ENCODE measurements at regions not wholly inside any gene's neighbourhood (a gene's known extent, or its start where the extent isn't known, plus 50 kb on each side); places are given as distances from the start of the nearest gene placed in this dataset.
"Not testable (repeated sequence)": the region's sequence is repeated elsewhere in the genome, so short reads cannot be mapped to it uniquely, and the experiment has no call there.

DNA sequence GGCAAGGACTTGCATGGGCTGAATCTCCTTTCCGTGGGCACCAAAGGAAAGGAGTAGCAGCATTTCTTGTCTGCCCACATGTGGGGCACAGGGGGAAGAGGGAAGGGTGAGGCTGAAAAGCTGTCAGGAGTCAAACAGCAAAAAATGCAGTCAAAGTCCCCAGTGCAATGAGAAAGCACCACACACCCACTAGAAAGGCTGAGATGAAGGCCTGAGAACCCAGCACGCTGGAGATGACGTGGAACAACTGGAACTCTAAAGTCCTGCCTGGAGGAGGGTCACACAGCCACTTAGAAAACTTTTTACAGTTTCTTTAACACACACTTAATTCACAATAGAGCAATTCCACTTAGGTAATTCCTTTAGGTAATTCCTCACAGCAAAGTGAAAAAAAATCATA is 94.6 kb upstream of the IGFBPL1 start:
- peaks cover 6% of the 10 kb centered on the region for H3K4me1 Mint-ChIP-seq
- H3K27me3 Mint-ChIP-seq, result no peaks in the 10 kb centered on the region
- H3K9me3 Mint-ChIP-seq, result no peaks in the 10 kb centered on the region
- CTCF ChIA-PET, result no interaction called here
- H3K27ac Mint-ChIP-seq, result no peak overlapping the region
- no peak overlapping the region for H3K4me3 Mint-ChIP-seq
- POLR2A ChIA-PET, result no interaction called here
- H3K36me3 Mint-ChIP-seq (ENCODE audit: low read depth), result no peaks in the 10 kb centered on the region
- DNase-seq, result no peak

DNA sequence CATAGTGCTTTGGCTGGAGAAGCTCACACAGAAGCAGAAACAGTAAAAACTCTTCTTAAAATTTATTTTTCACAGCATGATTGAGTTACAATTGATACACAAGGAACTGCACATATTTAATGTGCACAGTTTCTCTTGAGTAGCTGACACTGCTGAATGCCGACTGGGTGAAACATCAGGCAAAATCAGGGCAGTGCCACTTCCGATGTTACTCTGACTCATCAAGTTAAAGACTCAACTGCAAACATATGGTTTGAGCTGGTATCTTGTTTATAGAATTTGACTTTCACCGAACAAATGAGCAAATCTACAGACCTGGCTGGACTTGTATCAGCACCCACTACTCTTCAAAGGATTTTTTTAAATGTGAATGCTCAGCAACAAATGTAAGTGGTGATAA is 92.0 kb upstream of the IGFBPL1 start:
- H3K36me3 Mint-ChIP-seq (ENCODE audit: low read depth); H3K4me3 Mint-ChIP-seq; DNase-seq; H3K4me1 Mint-ChIP-seq; H3K9me3 Mint-ChIP-seq; POLR2A ChIA-PET; H3K27me3 Mint-ChIP-seq: not testable (repeated sequence)
- H3K27ac Mint-ChIP-seq, result peak overlapping the region; percentile 53
- CTCF ChIA-PET, result interaction anchor here (0.6 kb wide), 1 partner anchor 106 kb away, joined by 3 read pairs; no protein-coding TSS in a partner anchor

DNA sequence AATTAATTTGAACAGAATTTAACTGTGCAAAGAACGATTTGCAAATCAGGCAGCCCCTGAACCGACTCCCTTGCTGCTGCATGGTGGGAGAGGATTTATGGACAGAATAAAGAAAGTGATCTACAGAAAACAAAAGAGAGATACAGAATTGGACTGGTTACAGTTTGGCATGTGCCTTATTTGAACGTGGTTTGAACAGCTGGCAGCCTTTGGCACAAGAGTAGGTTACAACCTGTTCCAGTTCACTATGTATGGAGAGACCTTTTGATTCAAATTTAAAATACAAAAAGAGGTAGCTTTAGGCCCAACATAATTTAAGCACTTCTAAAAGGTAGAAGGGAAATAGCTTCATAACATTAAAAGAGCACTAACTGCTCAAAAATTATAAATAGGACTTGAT is 90.8 kb upstream of the IGFBPL1 start:
- CTCF ChIA-PET; POLR2A ChIA-PET; H3K36me3 Mint-ChIP-seq (ENCODE audit: low read depth); H3K9me3 Mint-ChIP-seq; H3K4me1 Mint-ChIP-seq; H3K27ac Mint-ChIP-seq; H3K4me3 Mint-ChIP-seq; H3K27me3 Mint-ChIP-seq; DNase-seq: not testable (repeated sequence)

DNA sequence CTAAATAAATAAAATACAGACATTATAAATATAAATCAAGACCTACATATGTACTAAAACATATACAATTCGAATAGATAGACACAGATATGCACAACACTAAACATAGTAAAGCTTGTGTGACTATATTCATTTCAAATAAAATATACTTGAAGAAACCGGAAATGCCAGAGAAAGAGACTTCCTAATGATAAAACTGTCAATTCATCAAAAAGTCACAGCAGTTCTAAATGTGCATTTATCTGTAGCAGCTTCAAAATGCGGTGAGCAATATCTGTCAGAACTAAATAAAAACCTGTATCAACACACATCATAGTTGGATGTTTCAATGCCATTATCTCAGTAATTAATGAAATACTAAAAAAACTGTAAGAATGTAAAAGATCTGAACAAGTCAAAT is 86.1 kb upstream of the IGFBPL1 start:
- POLR2A ChIA-PET, H3K4me3 Mint-ChIP-seq, H3K27me3 Mint-ChIP-seq: not testable (repeated sequence)

DNA sequence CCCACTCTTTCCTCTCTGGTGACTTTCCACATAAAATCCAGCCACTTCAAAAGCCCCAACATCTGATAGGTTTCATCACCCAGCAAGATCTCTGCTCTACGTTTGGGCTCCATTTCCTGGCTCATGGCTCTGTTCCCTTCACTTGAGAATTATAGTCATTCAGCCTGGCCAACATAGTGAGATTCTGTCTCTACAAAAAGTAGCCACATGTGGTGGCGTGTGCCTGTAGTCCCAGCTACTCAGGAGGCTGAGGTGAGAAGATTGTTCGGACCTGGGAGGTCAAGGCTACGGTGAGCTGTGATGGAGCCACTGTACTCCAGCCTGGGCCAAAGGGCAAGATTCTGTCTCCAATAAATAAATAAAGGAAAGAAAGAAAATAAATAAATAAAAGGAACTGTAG is 83.3 kb upstream of the IGFBPL1 start:
- DNase-seq, result no peak
- Mint-ChIP-seq H3K36me3 (ENCODE audit: low read depth) (no peaks in the 10 kb centered on the region), H3K9me3 (no peaks in the 10 kb centered on the region), H3K4me3 (no peak overlapping the region), H3K27me3 (peaks cover 1% of the 10 kb centered on the region), H3K4me1 (no peaks in the 10 kb centered on the region), H3K27ac (no peak overlapping the region)
- CTCF ChIA-PET, result no interaction called here
- POLR2A ChIA-PET, result no interaction called here

More for the DNA sequence above, 86.1 kb upstream of the IGFBPL1 start:
- DNase-seq; H3K36me3 Mint-ChIP-seq (ENCODE audit: low read depth); H3K4me1 Mint-ChIP-seq; H3K27ac Mint-ChIP-seq; CTCF ChIA-PET; H3K9me3 Mint-ChIP-seq: not testable (repeated sequence)

DNA sequence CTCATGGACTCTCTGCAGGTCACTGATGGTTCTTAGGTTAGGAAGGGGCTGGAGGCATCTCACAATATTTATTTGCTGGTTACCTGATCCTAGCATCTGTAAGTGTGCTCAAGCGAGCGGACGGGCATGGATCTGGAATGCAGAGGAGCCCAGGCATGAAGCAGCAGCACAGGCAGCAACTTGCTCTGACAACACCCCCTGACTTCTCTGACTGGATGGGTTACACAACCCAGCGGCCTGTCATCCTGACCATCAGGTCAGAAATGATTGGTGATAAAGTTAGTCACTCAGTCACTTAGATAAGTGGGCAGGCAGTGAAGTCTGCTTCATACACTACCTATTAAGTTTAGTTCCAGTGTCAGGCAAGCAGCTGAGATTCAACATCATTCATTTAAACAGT is 75.9 kb upstream of the IGFBPL1 start:
- H3K27me3 Mint-ChIP-seq; H3K4me1 Mint-ChIP-seq; POLR2A ChIA-PET; H3K27ac Mint-ChIP-seq; DNase-seq; CTCF ChIA-PET; H3K36me3 Mint-ChIP-seq (ENCODE audit: low read depth); H3K4me3 Mint-ChIP-seq; H3K9me3 Mint-ChIP-seq: not testable (repeated sequence)

DNA sequence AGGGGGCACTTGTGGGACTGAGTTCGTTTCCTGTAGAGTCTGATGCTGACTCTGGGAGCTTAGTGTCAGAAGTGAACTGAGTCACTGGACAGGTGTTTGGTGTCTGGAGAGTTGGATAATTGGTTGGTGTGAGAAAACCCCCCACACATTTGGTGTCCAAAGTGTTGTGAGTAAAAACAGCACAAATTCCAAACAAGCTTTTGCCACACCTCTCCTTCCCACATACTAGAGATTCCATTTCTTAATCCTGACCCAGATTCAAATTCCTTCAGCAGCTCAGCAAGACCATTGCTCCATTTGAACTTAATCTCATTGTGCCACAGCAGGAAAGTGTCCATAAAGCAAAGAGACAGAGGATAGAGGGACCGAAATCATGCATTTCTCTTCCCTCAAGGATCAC is 74.3 kb upstream of the IGFBPL1 start:
- H3K36me3 Mint-ChIP-seq (ENCODE audit: low read depth); H3K4me3 Mint-ChIP-seq; H3K4me1 Mint-ChIP-seq; H3K9me3 Mint-ChIP-seq; H3K27me3 Mint-ChIP-seq; DNase-seq; POLR2A ChIA-PET; H3K27ac Mint-ChIP-seq; CTCF ChIA-PET: not testable (repeated sequence)

DNA sequence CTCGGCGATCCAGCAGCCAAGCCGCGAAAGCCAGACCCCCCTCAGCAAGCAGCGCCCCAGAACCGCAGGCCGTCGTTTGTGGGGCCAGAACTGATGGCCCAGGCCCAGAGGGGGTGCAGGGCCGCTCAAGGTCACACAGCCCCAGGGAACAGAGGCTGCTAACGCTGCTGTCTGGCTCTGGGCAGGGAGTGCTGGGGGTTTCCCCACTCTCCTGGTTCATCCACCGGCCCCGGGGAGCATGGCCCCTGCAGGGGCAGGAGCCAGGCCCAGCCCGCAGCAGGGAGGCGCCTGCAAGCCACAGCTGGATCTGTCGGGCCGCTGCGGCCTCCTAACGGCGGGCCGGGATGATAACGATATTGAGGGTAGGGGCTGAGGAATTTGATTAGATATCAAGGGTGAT is 64.8 kb upstream of the IGFBPL1 start:
- Mint-ChIP-seq H3K4me3 (no peak overlapping the region), H3K27me3 (peaks cover 2% of the 10 kb centered on the region), H3K36me3 (ENCODE audit: low read depth) (no peaks in the 10 kb centered on the region), H3K27ac (no peak overlapping the region), H3K9me3 (no peaks in the 10 kb centered on the region), H3K4me1 (no peaks in the 10 kb centered on the region)
- ChIA-PET CTCF (no interaction called here), POLR2A (no interaction called here)
- DNase-seq, result no peak

DNA sequence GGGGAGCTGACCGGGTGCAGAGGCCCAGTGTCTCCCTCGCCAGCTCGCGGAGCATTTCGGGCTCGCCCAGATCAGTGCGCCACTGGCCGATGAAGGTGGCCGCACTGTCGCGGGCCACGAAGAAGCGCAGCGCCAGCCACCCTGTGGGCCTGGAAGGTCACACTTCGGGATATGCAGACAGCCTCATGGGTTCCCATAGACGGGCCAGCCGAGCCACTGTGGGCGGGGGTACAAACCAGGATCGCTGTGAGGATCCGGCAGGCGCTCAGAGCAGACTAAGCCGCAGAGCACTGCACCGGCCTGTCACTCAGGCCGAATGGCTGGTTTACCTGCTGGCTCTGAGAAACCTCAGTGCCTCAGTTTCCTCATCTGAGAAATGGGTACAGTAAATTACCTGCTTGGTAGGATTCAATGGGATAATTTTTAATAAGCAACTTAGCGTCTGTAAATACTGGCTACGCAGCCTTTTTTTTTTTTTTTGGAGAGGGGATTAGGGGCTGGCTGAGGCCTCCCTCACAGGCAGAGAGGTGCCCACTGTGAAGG is 64.0 kb upstream of the IGFBPL1 start:
- no peaks in the 10 kb centered on the region for H3K9me3 Mint-ChIP-seq
- no peaks in the 10 kb centered on the region for H3K36me3 Mint-ChIP-seq (ENCODE audit: low read depth)
- peaks cover 2% of the 10 kb centered on the region for H3K27me3 Mint-ChIP-seq
- no peak for DNase-seq
- H3K4me1 Mint-ChIP-seq, result no peaks in the 10 kb centered on the region
- no peak overlapping the region for H3K4me3 Mint-ChIP-seq
- ChIA-PET POLR2A (no interaction called here), CTCF (no interaction called here)
- no peak overlapping the region for H3K27ac Mint-ChIP-seq

DNA sequence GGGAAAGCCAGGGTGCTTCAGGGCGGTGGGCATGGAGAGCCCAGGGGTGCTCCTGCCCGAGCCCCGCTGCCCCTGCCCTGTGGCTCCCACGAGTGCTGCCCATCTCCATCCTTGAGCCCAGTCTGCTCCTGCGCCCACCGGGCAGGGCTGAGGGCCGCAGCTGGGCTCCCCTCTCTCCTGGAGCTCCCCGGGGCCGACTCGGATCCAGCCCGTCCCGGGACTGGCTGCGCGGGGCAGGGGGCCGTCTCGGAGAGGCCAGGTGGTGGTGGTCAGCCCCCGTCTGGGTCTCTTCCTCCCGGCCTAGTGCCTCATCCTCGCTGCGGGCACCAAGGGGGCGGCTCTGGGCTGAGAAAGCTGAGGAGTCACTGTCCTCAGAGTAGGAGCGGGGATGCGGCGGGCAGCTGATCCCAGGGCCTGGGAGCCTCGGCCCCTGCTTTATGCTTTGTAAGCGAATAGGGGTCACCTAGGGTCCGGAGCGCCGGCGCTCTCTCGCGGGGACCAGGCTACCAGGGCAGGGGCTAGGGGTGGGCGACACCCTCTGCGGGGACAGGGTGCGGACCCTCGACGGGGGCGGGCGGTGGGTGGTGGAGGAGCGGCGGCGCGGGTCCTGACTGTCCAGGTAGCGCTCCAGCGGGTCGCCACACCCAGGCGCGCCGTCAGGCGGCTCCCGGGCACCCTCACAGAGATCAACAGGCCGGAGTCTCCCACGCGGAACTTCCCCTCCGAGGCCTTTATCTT is 63.3 kb upstream of the IGFBPL1 start:
- H3K4me3 Mint-ChIP-seq; H3K9me3 Mint-ChIP-seq; DNase-seq; CTCF ChIA-PET; H3K27me3 Mint-ChIP-seq; H3K27ac Mint-ChIP-seq; POLR2A ChIA-PET; H3K36me3 Mint-ChIP-seq (ENCODE audit: low read depth); H3K4me1 Mint-ChIP-seq: not testable (repeated sequence)

DNA sequence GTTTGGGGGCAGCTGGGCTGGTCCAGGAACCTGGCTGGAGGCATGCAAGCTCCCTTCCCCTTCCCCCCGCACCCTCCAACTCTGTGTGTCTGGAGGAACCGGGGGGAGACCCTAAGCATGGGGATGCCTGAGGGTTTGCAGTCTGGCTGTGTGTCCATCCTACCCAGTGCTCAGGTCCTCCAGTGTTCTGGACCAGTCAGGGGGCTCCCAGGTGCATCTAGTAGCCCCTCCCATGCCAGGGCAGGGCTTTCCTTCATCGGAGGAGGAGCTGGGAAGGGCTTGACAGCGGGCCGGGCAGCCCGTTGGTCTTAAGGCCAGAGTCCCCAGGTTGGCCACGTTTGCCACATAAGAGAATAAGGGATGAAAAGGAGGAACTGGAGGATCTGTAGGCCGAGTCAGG is 62.6 kb upstream of the IGFBPL1 start:
- ChIA-PET POLR2A (no interaction called here), CTCF (no interaction called here)
- Mint-ChIP-seq H3K27me3 (peaks cover 1% of the 10 kb centered on the region), H3K36me3 (ENCODE audit: low read depth) (no peaks in the 10 kb centered on the region), H3K4me1 (no peaks in the 10 kb centered on the region), H3K9me3 (no peaks in the 10 kb centered on the region), H3K27ac (no peak overlapping the region), H3K4me3 (no peak overlapping the region)
- DNase-seq, result no peak

DNA sequence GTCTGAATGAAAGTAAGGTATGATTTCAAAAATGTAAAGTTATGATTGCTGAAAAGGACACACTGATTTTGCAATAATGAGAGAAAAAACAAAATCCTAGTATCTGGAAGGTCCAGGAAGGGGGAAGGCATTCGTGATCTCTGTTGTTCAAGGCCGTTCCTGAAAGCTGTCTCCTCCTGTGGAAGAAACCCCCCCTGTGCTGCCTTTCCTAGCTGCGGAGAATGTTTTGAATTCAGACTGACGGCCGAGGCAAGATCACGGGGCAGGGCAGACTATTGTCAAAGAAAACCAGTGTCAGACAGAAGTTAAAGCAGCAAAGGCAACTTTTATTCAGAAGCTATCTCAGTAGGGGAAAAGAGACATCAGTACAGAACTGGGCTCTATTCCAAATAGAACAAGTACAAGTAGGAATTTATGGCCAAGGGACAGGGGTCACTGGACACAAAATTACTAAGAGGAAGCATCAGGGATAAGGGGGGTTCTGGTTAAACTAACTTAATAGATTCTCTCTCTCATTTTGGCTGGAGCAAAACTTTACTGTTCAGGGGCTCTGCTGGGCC is 61.9 kb upstream of the IGFBPL1 start:
- POLR2A ChIA-PET, result no interaction called here
- no peak overlapping the region for H3K4me3 Mint-ChIP-seq
- H3K27ac Mint-ChIP-seq, result no peak overlapping the region

DNA sequence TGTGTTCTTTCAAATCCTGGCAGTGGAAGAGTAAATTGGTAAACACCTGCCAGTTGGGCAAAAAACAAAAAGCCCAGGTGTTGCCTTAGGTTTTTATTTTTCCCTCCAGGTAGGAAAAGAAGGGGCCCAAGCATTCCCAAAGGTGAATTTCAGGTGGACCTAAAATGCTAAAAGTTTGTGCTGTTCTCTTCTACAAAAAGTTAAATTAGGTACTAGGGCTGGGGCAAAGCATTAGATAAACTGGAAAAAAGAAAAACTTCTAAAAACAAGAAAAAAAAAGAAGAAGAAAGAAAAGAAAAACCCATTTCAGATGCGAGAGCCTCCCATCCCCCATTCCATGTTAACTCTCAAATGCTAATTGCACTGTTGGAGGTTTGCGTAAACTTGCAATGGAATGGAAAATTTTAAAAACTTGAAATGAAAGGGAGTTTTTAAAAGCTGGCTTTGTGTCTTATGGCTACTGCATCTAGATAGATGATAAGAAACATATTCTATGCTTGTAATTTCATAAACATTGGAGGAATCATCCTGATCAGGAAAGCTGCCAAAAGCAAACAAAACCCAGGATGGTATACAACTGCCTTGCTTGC is 59.9 kb upstream of the IGFBPL1 start:
- POLR2A ChIA-PET, H3K27ac Mint-ChIP-seq, H3K9me3 Mint-ChIP-seq: not testable (repeated sequence)

More for the DNA sequence above, 61.9 kb upstream of the IGFBPL1 start:
- H3K36me3 Mint-ChIP-seq (ENCODE audit: low read depth), result no peaks in the 10 kb centered on the region
- no peak for DNase-seq
- no peaks in the 10 kb centered on the region for H3K9me3 Mint-ChIP-seq
- H3K27me3 Mint-ChIP-seq, result no peaks in the 10 kb centered on the region
- H3K4me1 Mint-ChIP-seq, result no peaks in the 10 kb centered on the region
- CTCF ChIA-PET, result no interaction called here

DNA sequence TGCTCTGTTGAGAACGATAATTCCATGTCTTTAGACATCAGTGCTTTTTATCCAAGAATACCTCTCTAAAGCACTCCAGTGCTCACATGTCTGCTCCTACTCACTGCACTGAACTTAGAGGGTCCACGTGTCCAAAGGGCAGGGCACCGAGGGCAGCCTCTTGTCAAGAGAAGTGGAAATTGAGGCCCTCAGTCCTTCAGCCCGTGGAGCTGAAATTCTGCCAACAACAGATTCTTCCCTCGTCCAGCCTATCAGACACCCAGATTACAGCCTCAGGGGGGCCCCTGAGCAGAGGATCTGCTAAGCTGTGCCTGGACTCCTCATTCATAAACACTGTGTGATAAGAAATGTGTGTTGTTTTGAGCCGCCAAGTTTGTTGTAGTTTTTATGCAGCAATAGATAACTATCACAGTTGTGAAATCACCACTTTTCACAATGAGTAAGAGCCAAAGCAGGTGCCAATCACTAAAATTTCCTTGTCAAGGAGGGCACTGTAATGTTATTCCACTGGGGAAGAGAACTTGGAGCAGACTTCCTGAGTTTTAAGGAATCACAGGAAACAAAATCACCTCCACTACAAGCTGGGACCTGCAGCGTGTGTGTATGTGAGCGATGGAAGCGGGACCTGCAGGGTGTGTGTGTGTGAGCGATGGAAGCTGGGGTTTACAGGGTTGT is 58.8 kb upstream of the IGFBPL1 start:
- H3K9me3 Mint-ChIP-seq, result no peaks in the 10 kb centered on the region
- no peak overlapping the region for H3K27ac Mint-ChIP-seq
- H3K36me3 Mint-ChIP-seq (ENCODE audit: low read depth), result no peaks in the 10 kb centered on the region
- ChIA-PET CTCF (no interaction called here), POLR2A (no interaction called here)
- no peak for DNase-seq
- H3K4me3 Mint-ChIP-seq, result no peak overlapping the region
- no peaks in the 10 kb centered on the region for H3K27me3 Mint-ChIP-seq
- H3K4me1 Mint-ChIP-seq, result no peaks in the 10 kb centered on the region

More for the DNA sequence above, 59.9 kb upstream of the IGFBPL1 start:
- H3K36me3 Mint-ChIP-seq (ENCODE audit: low read depth); H3K4me1 Mint-ChIP-seq; DNase-seq; H3K27me3 Mint-ChIP-seq; CTCF ChIA-PET; H3K4me3 Mint-ChIP-seq: not testable (repeated sequence)
